ENCODE measurements at regions not wholly inside any gene's neighbourhood (a gene's known extent, or its start where the extent isn't known, plus 50 kb on each side); places are given as distances from the start of the nearest gene placed in this dataset.
"Not testable (repeated sequence)": the region's sequence is repeated elsewhere in the genome, so short reads cannot be mapped to it uniquely, and the experiment has no call there.

DNA sequence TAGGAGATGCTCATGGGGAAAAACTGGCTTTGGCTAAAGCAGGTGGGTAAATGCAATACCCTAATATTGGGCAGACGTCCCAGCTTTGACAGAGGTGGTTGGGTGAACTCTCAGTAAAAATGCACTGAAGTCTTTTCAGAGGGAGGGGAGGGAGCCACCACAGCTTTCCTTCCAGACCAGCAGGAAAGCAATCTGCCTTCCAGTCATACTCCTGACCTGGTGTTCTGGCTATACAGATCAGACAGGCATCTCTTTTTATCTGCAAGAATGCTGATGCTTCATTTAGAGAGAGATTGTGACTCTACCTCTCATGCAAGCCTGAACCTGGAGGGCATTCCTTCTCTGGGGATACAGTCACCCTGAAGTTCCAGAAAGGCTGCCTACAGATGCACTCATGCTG is 52.6 kb upstream of the ICA1 start:
- in situ Hi-C loops (cut with HindIII; ENCODE audit: low pct_unique_long_range_greater_than_20kb, low sequenced_read_pairs): no loop called here
- no peak for DNase-seq (ENCODE audit: low read depth in 1 of 2, low spot score in 1 of 2)
- TF ChIP-seq JUND (IDR thresholded peaks at IDR 0.05; ENCODE audit: low read depth): no peak

DNA sequence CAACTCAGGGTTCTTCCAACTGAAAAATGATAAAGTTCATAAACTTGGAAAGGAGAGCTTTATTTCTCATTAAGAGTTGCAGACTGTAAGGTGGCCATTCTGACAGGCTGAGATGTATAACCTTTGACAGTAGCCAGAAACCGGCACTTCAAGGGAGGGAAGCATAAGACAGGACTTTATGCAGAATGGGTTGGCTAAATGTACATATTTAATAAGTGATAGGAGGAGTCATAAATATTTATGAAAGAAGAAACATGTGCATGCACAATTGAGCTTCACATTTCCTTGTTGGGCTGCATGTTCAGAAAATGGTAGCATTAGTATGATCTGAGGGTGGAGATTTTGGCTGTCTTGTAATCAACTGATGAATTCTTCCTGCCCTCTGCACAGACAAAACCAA is 57.1 kb upstream of the ICA1 start:
- no peak for TF ChIP-seq JUND (IDR thresholded peaks at IDR 0.05; ENCODE audit: low read depth)
- DNase-seq (ENCODE audit: low read depth in 1 of 2, low spot score in 1 of 2): no peak
- in situ Hi-C loops (cut with HindIII; ENCODE audit: low pct_unique_long_range_greater_than_20kb, low sequenced_read_pairs): no loop called here

DNA sequence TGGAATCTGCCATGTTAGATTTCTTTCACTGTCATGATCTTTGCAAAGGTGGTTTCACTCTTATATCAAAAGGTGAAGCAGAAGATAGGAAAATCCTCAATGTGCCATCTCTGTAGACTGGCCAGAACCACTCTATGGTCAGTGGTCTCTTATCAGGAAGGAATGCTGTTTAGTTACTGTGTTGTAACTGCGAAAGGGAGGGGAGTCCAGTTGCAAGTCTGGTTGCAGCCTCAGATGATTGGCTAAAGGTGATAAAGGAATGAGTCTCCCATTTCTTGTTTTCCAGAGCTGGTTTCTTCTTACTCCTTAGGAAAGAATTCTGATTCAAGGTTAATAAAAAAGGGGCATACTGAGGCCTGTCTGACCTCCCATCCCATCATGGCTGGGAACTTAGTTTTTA is 58.2 kb upstream of the ICA1 start:
- DNase-seq (ENCODE audit: low read depth in 1 of 2, low spot score in 1 of 2): no peak
- TF ChIP-seq JUND (IDR thresholded peaks at IDR 0.05; ENCODE audit: low read depth): no peak
- in situ Hi-C loops (cut with HindIII; ENCODE audit: low pct_unique_long_range_greater_than_20kb, low sequenced_read_pairs): no loop called here

DNA sequence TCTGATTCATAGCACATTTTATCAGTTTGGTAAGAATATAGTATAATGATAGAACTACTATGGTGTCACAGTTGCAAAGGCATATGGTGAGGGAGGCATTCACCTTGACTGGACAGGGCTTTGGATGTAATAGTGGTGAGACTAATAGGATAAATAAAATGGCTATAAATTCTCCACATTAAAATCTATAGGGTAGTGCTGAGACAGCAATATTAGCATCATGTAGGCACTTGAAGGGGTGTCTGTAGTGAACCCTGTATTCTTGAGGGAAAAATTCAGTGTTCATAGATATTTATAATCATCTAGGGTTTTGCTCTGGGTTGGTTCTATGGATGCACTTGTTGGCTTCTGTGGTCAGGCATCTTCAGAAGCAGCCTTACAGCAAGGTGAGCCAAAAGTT is 59.3 kb upstream of the ICA1 start:
- no peak for DNase-seq (ENCODE audit: low read depth in 1 of 2, low spot score in 1 of 2)
- in situ Hi-C loops (cut with HindIII; ENCODE audit: low pct_unique_long_range_greater_than_20kb, low sequenced_read_pairs): no loop called here
- no peak for TF ChIP-seq JUND (IDR thresholded peaks at IDR 0.05; ENCODE audit: low read depth)

DNA sequence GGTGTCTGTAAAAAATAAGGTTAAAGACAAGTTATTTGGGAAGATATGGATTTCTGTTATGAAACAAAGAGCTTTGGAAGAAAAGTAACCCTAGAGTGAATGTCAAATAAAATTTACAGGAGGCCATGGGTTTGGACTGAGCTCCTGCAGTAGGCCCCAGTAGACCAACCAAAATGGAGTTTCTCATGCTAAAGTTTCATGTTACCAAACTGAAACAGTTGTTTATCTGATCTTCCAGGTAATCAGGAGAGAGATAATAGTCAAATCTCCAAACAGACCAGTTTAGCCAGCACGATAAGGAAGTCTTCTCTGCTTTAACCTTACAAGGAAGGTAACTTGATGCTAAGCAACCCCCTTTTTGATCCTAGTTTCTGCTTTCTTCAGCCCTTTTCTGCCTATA is 60.7 kb upstream of the ICA1 start:
- DNase-seq (ENCODE audit: low read depth in 1 of 2, low spot score in 1 of 2): no peak
- TF ChIP-seq JUND (IDR thresholded peaks at IDR 0.05; ENCODE audit: low read depth): no peak
- in situ Hi-C loops (cut with HindIII; ENCODE audit: low pct_unique_long_range_greater_than_20kb, low sequenced_read_pairs): no loop called here

DNA sequence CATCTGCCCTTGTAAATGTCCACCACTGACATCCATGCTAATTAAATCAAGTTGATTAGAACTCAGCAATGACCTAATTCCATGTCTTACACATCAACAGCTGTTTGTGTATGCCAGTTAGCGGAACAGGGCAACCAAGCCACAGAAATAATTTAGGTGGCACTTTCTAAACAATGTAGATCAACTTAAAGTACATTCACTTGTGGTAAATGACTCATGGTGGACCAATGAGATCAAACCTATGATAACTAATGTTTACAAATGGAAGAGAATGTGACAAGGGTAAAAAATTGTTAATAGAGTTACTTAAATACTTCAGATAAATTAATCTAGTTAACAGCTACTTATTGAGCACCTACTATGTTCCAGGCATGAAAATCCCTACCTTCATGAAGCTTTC is 63.1 kb upstream of the ICA1 start:
- DNase-seq (ENCODE audit: low read depth in 1 of 2, low spot score in 1 of 2): no peak
- TF ChIP-seq JUND (IDR thresholded peaks at IDR 0.05; ENCODE audit: low read depth): no peak
- in situ Hi-C loops (cut with HindIII; ENCODE audit: low pct_unique_long_range_greater_than_20kb, low sequenced_read_pairs): no loop called here

DNA sequence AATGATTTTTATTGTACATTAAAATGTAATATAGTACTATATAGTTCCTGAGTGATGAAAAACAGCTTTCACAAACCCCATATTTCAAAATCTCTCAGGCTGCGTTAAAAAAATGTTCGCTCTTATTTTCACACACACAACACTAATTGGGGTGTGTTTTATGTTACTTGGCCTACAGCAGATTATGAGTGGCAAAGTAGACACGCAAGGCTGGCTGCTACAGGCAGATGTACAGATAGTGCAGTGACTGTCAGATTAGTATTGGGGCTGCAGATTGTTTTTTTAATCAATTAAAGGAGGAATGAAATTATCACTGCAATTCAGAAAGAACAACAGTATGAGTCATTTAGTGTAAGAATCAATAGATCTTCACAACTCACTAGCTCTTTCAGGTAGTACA is 65.2 kb upstream of the ICA1 start:
- in situ Hi-C loops (cut with HindIII; ENCODE audit: low pct_unique_long_range_greater_than_20kb, low sequenced_read_pairs): no loop called here
- no peak for TF ChIP-seq JUND (IDR thresholded peaks at IDR 0.05; ENCODE audit: low read depth)
- no peak for DNase-seq (ENCODE audit: low read depth in 1 of 2, low spot score in 1 of 2)

DNA sequence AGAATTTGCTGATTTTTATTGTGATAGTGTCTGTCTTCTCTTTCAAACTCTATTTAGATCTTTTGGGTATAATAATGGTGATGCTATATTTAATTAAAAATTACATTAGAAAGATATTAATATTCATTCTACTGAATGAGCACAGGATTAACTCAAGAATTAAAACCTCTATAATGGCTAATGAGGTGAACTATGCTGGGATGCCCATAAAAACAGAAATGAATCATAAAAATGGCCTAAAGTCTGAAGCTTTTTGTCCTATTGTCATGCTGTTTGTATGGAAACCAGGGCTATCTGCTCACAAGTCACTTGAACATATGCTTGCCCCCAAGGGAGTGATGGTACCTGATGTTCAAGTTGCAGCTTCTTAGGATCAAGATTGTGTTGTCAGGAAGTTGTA is 76.2 kb upstream of the ICA1 start:
- TF ChIP-seq JUND (IDR thresholded peaks at IDR 0.05; ENCODE audit: low read depth): no peak
- in situ Hi-C loops (cut with HindIII; ENCODE audit: low pct_unique_long_range_greater_than_20kb, low sequenced_read_pairs): no loop called here
- no peak for DNase-seq (ENCODE audit: low read depth in 1 of 2, low spot score in 1 of 2)

DNA sequence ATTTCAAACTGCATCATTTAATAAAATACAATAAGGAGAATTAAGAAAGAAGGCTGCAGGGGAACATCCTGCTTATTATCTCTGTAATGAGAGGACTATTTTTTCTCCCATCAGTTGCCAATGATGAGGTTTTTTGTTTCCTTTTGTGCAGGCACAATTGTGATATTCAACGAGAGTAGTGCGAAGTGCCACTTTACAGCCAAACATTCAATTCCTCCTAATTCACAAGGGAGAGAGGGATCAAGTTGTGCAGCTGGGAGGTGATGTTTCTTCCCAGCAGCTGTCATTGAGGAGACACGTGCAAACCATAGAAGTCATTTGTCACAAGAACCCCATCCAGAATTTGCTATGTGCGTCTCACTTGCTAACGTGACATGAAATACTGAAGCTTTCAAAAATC is 81.6 kb upstream of the ICA1 start:
- in situ Hi-C loops (cut with HindIII; ENCODE audit: low pct_unique_long_range_greater_than_20kb, low sequenced_read_pairs): no loop called here
- no peak for TF ChIP-seq JUND (IDR thresholded peaks at IDR 0.05; ENCODE audit: low read depth)
- DNase-seq (ENCODE audit: low read depth in 1 of 2, low spot score in 1 of 2): no peak

DNA sequence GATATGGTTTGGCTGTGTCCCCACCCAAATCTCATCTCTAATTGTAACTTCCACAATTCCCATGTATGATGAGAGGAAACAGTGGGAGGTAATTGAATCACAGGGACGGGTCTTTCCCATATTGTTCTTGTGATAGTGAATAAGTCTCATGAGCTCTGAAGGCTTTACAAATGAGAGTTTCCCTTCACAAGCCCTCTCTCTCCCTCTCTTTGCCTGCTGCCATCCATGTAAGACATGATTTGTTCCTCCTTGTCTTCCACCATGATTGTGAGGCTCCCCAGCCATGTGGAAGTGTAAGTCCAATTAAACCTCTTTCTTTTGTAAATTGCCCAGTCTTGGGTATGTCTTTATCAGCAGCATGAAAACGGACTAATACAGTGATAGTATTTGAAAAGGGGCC is 85.4 kb upstream of the ICA1 start:
- in situ Hi-C loops (cut with HindIII; ENCODE audit: low pct_unique_long_range_greater_than_20kb, low sequenced_read_pairs): not testable (repeated sequence)

DNA sequence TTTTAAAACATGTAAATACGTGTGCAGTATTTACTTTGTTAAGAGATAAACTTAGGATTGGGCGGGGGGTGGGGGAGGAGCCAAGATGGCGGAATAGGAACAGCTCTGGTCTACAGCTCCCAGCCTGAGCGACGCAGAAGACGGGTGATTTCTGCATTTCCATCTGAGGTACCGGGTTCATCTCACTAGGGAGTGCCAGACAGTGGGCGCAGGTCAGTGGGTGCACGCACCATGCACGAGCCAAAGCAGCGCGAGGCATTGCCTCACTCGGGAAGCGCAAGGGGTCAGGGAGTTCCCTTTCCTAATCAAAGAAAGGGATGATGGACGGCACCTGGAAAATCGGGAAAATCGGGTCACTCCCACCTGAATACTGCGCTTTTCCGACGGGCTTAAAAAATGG is 81.8 kb upstream of the NXPH1 start:
- DNase-seq (ENCODE audit: low read depth in 1 of 2, low spot score in 1 of 2); in situ Hi-C loops (cut with HindIII; ENCODE audit: low pct_unique_long_range_greater_than_20kb, low sequenced_read_pairs): not testable (repeated sequence)

More for the DNA sequence above, 85.4 kb upstream of the ICA1 start:
- DNase-seq (ENCODE audit: low read depth in 1 of 2, low spot score in 1 of 2): not testable (repeated sequence)

DNA sequence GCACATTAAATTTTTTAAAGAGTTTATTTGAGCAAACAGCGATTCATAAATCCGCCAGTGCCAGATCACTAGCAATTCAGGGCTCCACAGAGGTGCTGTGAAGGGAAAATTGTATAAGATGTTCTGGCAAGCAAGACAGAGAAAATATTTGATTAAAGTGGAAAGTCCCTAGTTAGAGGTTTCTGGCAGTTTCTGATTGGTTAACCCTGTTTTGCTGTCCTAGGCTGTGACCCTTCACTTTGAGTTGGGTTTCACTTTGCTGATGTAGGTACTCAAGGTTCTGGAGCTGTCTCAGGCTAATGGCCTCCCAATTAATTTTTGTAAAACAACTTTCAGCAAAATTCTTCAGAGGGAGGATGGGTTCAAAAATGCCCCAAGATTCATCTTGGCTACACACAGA is 79.4 kb upstream of the NXPH1 start:
- no peak for DNase-seq (ENCODE audit: low read depth in 1 of 2, low spot score in 1 of 2)
- TF ChIP-seq JUND (IDR thresholded peaks at IDR 0.05; ENCODE audit: low read depth): no peak
- in situ Hi-C loops (cut with HindIII; ENCODE audit: low pct_unique_long_range_greater_than_20kb, low sequenced_read_pairs): no loop called here

DNA sequence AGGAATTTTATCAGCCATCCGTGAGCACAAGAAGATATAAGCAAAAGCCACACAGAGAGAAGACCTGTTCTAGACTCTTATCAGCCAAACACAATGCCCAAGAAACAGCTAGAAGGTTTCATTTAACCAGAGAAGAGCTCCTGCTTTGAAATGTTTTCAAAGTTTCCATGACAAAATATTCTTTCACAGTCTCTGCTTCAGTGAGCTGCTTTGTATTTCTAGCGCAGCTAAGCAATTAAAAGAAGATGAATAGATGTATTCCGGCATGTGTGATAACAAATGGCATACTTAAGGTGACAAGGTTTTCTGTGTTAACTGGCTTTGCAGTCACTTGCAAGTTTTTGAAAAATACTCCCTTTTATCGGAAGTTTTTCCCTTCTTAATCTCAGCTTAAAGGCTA is 78.9 kb upstream of the NXPH1 start:
- in situ Hi-C loops (cut with HindIII; ENCODE audit: low pct_unique_long_range_greater_than_20kb, low sequenced_read_pairs): no loop called here
- DNase-seq (ENCODE audit: low read depth in 1 of 2, low spot score in 1 of 2): no peak
- TF ChIP-seq JUND (IDR thresholded peaks at IDR 0.05; ENCODE audit: low read depth): no peak

DNA sequence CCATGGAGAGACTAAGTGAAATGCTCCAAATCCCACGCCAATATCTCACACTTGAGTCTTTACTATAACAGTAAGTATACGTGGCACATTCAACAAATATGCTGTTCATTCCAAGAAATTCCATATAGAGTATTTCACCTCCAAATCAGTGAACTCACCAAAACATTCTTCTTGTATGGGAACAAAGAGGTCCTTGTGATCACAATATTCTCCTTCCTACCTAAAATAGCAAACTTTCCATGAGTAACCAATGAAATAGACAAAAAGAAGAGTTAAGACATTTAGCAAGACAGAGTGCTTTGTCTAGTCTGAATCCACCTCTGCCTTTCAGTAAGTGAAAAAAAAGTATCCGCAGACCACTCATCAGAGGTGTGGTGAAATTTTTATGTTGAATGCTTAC is 77.3 kb upstream of the NXPH1 start:
- no peak for DNase-seq (ENCODE audit: low read depth in 1 of 2, low spot score in 1 of 2)
- TF ChIP-seq JUND (IDR thresholded peaks at IDR 0.05; ENCODE audit: low read depth): no peak
- in situ Hi-C loops (cut with HindIII; ENCODE audit: low pct_unique_long_range_greater_than_20kb, low sequenced_read_pairs): no loop called here

DNA sequence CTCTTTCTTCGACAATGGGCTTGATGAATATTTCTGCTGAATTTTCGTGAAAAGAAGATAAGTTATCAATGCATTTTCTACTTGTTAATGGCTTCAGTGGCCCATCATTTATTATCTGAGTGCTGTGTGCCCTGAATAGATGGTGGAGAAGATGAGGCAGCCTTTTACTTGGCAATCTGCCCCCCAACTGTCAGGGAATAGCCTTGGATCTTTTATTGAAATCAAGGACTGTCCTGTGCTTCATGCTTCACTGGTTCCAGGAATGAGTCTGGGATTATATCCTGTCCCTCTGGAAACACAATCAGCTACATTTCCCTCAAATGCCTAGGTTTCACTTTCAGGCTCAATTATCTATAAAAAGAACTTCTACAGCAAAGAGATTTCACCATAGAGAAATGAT is 75.9 kb upstream of the NXPH1 start:
- no peak for TF ChIP-seq JUND (IDR thresholded peaks at IDR 0.05; ENCODE audit: low read depth)
- DNase-seq (ENCODE audit: low read depth in 1 of 2, low spot score in 1 of 2): no peak
- in situ Hi-C loops (cut with HindIII; ENCODE audit: low pct_unique_long_range_greater_than_20kb, low sequenced_read_pairs): no loop called here

Data from T47D (cell line).